ENCODE measurements at regions not wholly inside any gene's neighbourhood (a gene's known extent, or its start where the extent isn't known, plus 50 kb on each side); places are given as distances from the start of the nearest gene placed in this dataset.

GRCh38 chr2:213229814-213230213 lies 54.5 kb upstream of the SPAG16 start:
- no peak for TF ChIP-seq EZH2 (IDR thresholded peaks at IDR 0.05; ENCODE audit: insufficient read depth, poor library complexity, severe bottlenecking)
- TF ChIP-seq EZH2phosphoT487 (IDR thresholded peaks at IDR 0.05; ENCODE audit: insufficient read depth, low read depth), result no peak
